Astrocyte of the cerebellum (primary cell): ENCODE measurements at regions not wholly inside any gene's neighbourhood (a gene's known extent, or its start where the extent isn't known, plus 50 kb on each side); places are given as distances from the start of the nearest gene placed in this dataset.

Experiments used
- DNase-seq: peaks from one replicate; pipeline ENCODE4 v3.0.0-alpha.2; 2011; ENCODE audit warnings: low read depth
- H3K4me3 ChIP-seq: 2 replicates; pipeline ENCODE4 v1.5.1; 2011; ENCODE audit warnings: mild to moderate bottlenecking, low read depth, low read length, moderate library complexity
- CTCF ChIP-seq: IDR thresholded peaks from 2 replicates; pipeline ENCODE4 v1.5.1; 2012; ENCODE audit warnings: low read length, low read depth, moderate library complexity, mild to moderate bottlenecking; ENCODE audit errors: missing control alignments
- in situ Hi-C: cut with HindIII; loops from 2 replicates; pipeline ENCODE4 v1.10.0; 2017; ENCODE audit warnings: low sequenced_read_pairs

- H3K4me3 ChIP-seq = no peak overlapping the region
- no peak for DNase-seq
- in situ Hi-C loops = no loop called here
- no peak for TF ChIP-seq CTCF
These were observed 196.3 kb upstream of the TPM1 start for GRCh38 chr15:62846131-62846804.

- H3K4me3 ChIP-seq = no peak overlapping the region
- no peak for DNase-seq
- TF ChIP-seq CTCF = no peak
- in situ Hi-C loops = no loop called here
These were observed 195.6 kb upstream of the TPM1 start for GRCh38 chr15:62846805-62847495.

DNA sequence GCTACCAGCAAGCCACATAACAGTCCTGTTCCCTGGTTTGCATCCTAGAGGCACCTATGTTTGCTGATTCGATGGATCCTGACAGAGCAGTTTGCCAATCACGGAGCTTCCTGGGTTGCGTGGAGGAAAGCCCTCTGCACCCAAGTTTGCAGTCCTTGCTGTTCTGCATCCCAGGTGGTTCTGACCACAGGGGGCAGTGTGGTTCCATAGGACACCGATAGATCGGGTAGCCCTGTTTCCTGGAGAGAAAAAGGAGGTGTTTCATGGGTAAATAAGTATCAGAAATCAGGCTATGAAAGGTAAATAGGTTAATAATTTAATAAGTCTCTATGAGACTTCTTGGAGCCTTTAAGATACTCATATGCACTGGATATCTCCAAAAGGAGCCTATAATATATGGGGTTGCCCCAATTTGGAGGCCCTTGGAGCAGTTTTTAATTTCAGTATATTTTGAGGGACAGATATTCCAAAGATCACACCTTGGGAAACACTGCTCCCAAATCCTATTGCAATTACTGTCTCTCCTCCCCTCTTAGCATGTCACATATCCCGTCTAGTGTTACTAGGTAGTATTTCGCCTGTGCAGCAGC lies 194.6 kb upstream of the TPM1 start:
- H3K4me3 ChIP-seq = no peak overlapping the region
- peak; percentile 60 for TF ChIP-seq CTCF
- no peak for DNase-seq
- in situ Hi-C loops = no loop called here

- no peak for DNase-seq
- H3K4me3 ChIP-seq = no peak overlapping the region
- in situ Hi-C loops = no loop called here
- peak; percentile 23 for TF ChIP-seq CTCF
These were observed 193.9 kb upstream of the TPM1 start for GRCh38 chr15:62848632-62849050.

DNA sequence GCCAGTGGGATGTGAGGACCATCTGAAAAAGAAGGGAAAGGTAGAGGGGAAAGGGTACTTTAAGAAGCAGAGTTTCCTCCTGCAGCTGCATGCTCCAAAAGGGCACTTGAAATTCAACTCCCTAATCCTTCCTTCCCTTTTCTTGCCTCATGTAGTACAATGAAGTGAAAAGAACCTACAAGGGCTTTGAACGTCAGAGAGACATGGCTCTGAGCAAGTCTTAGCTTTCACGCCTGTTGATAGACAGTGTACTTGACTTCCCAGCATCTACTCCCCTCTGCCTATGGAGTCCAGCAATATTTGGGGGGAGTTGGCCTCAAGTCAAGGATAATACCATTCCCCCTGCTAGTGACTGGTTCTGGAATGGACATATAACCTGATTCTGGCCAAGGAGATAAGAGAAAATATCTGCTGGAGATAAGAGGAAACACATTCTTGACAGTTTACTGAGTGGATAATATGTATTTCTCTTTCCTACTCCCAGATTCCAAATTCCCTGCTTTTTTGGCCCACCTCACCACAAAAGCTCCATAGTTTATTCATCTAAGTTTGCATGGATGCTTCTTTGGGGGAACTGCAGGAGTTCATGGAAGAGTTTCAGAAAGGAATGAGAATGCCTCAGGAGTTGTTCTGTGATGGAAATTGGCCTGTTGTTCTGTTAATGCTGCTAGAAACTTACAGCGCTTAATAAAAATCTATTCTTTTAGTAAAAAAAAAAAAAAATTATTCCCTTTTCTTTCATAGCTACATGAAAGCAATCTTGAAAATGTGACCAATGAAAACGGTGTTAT lies 193.0 kb upstream of the TPM1 start:
- H3K4me3 ChIP-seq = no peak overlapping the region
- DNase-seq = no peak
- TF ChIP-seq CTCF = no peak
- in situ Hi-C loops = no loop called here

DNA sequence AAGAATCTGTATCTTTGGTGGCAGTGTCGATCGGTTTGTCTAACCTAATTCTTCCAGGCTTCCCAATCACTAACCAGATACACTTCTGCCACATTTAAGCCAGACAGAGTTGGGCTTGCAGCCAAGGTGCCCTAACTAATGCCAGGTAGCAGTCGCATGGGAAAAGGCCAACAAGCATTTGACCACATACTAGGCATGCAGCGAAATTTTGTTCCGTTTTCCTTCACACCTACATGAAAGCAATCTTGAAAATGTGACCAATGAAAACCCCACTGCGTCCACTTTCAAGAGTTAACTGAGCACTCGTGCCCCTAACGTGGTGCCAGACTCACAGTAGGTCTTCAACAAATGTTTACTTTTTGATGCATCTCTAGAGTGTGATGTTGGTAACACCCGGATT lies 192.2 kb upstream of the TPM1 start:
- no peak for TF ChIP-seq CTCF
- no peak overlapping the region for H3K4me3 ChIP-seq
- DNase-seq = no peak
- in situ Hi-C loops = no loop called here
